Inflammatory macrophage (primary cell): ENCODE measurements at regions not wholly inside any gene's neighbourhood (a gene's known extent, or its start where the extent isn't known, plus 50 kb on each side); places are given as distances from the start of the nearest gene placed in this dataset.

Experiments used
- DNase-seq, 2 donors: peaks; one replicate each; pipeline ENCODE4 v3.0.0-alpha.2; 2020 to 2022

DNA sequence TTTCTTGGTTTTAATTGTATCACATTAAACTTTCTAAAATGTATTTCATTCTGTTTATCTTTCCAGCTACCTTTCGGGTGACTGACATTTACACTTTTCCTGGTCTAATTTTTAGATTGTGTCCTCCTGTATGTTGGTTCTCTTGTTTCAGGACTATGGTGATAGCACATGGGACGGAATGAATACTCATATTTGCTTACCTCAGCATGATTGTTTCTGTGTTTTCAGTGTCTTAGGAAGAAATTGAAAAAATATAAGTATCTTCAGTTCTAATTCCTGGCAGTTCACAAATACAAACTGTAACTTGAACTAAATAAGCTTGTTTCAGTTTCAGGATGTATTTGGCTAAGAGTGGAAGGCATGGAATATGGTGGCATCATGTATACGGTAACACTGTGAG, 80.1 kb upstream of the ROBO1 start:
- no peak for DNase-seq

DNA sequence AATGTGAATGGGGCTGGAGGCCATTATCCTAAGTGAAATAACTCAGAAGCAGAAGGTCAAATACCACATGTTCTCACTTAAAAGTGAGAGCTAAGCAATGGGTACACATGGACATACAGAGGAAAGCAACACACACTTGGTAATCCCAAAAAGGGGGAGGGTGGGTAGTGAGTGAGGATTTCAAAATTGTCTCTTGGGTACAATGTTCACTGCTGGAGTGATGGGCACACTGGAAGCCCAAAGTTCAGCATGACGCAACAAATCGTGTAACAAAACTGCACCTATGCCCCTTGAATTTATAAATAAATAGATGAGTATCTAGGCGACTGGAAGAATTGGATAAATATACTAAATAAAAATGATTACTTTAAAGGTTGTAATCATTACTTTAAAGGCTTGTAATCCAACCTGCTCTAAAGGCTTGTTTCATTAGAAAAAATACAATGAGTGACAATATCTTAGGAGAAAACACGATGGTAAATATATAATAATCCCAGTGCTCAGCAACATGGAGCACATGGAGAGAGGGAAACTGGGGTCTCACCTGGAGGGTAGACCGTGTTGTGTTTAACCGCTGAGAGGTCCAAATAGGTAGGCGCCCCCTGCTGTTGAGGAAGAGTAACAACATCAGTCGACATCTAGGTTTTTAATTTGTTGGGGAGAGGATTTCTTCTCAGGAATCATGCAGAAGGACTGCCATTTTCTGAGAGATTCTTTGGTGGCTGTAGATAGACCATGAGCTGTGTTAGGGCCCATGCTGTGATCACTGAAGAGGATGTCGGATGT, 78.5 kb upstream of the ROBO1 start:
- no peak for DNase-seq

GRCh38 chr3:79845546-79845945, 77.7 kb upstream of the ROBO1 start:
- DNase-seq, result no peak

DNA sequence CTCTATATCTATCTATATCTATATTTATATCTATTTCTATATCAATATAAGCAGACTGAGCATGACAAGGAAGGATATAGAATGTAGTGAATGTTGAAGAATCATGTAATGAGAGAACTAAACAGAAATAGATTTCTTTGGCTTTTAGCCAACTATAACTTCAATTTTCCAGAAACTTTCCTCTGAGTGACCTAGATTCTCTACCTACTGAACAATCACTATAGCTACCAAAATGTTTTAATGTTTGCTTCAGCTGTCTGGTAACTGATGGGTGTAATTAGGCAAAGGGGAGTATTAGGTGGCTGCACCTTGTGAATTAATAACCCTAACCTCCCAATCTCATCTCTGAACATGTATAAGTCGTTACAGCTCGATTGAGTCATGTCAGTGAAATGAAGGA, 76.4 kb upstream of the ROBO1 start:
- no peak for DNase-seq

GRCh38 chr3:79843180-79843579, 75.4 kb upstream of the ROBO1 start:
- no peak for DNase-seq

GRCh38 chr3:79835701-79836100, 67.9 kb upstream of the ROBO1 start:
- DNase-seq, result no peak

DNA sequence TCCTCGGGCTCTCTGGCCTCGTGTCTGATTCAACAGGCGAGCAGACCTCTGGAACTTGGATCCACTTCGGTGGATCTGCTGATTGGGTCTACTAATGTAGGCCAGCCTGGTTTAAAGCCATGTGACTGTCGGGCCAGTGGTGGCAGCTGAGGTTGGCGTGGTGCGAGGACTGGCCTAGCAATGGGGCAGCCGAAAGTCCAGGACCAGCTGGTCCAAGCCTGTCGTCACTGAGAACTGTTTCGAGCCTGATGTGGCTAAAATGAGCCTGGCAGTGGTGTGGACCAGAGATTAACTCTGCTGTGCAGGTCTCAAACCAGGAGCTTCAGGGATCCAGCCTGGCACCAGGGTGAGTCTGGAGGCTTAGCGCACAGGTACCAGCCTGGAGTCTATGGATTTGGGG, 56.4 kb upstream of the ROBO1 start:
- DNase-seq, result no peak

- DNase-seq, result no peak
Observed at GRCh38 chr3:79822076-79822475, 54.3 kb upstream of the ROBO1 start.

DNA sequence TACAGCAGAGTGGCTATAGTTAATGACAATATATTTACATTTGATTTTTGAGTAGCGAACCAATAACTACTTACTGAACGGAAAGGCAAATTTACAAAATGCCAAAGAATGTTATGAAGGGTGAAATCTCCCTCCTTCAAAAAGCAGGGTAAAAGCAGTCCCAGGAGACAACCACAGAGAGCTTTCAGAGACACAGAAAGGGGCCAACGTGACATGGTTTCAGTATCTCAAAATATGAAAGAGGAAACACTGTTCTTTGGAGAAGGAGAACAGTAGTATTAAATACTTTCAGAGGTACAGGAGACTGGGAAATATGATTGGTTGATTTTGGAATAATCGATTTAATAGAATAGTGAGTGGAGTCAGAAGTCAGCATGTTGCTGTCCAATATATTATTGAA, 52.3 kb upstream of the ROBO1 start:
- DNase-seq, result no peak

- no peak for DNase-seq
Observed at GRCh38 chr3:79818015-79818414, 50.2 kb upstream of the ROBO1 start.
